ENCODE measurements at regions not wholly inside any gene's neighbourhood (a gene's known extent, or its start where the extent isn't known, plus 50 kb on each side); places are given as distances from the start of the nearest gene placed in this dataset.

- Histone ChIP-seq H3K36me3 (ENCODE audit: control insufficient read depth, insufficient read depth, low read length) (no peaks in the 10 kb centered on the region), H2BK120ac (ENCODE audit: low read depth, low read length) (no peak overlapping the region), H3K9me1 (ENCODE audit: insufficient read depth, low read length) (no peaks in the 10 kb centered on the region), H3K4ac (ENCODE audit: low read depth, low read length) (no peak overlapping the region), H2AK5ac (ENCODE audit: low read depth, low read length) (no peak overlapping the region), H3K18ac (ENCODE audit: low read depth, low read length) (no peak overlapping the region), H3K23ac (ENCODE audit: low read depth, low read length) (no peak overlapping the region), H2AK9ac (replicated peaks; ENCODE audit: low read depth, low read length, poor library complexity) (no peak overlapping the region), H3K79me1 (ENCODE audit: low read depth in 1 of 2, low read length in 2 of 2) (no peaks in the 10 kb centered on the region), H3K9me3 (ENCODE audit: control insufficient read depth, insufficient read depth, low read length) (0 out of 2 replicates have a peak, but pooled peaks cover 2% of the 10 kb centered on the region), H2BK5ac (ENCODE audit: low read depth, low read length, poor library complexity, severe bottlenecking) (no peak overlapping the region), H2BK20ac (ENCODE audit: low read depth, low read length) (no peak overlapping the region), H3K27ac (ENCODE audit: insufficient read depth, low read length) (no peak overlapping the region), H3K4me2 (ENCODE audit: low read depth, low read length) (no peak overlapping the region), H4K8ac (ENCODE audit: low read depth in 2 of 2, low read length in 2 of 2) (no peak overlapping the region), H3K27me3 (ENCODE audit: control insufficient read depth, insufficient read depth, low read length) (no peaks in the 10 kb centered on the region), H3K9ac (ENCODE audit: low read depth, low read length) (no peak overlapping the region), H2AFZ (replicated peaks; ENCODE audit: low read length, poor library complexity) (no peak overlapping the region), H3K56ac (ENCODE audit: extremely low read depth, insufficient read depth, low read length) (no peak overlapping the region), H2BK15ac (ENCODE audit: low read depth, low read length) (no peak overlapping the region), H3K4me1 (ENCODE audit: control insufficient read depth, insufficient read depth, low read length) (no peaks in the 10 kb centered on the region), H3K4me3 (ENCODE audit: insufficient read depth, low read depth, low read length) (no peak overlapping the region), H3K14ac (replicated peaks; ENCODE audit: low read depth, low read length) (no peak overlapping the region), H4K91ac (ENCODE audit: insufficient read depth, low read depth, low read length) (no peak overlapping the region), H4K5ac (ENCODE audit: low read depth, low read length) (no peak overlapping the region), H4K20me1 (ENCODE audit: insufficient read depth, low read length) (no peaks in the 10 kb centered on the region)
- no peak for TF ChIP-seq CEBPB (IDR thresholded peaks at IDR 0.05; ENCODE audit: low read depth, low read length)
- no peak for TF ChIP-seq MXI1 (IDR thresholded peaks at IDR 0.05; ENCODE audit: borderline replicate concordance, low read depth, low read length)
- TF ChIP-seq POLR2A (IDR thresholded peaks at IDR 0.05; ENCODE audit: low read depth, low read length): no peak
- no peak for TF ChIP-seq NFE2L2 (IDR thresholded peaks at IDR 0.05; ENCODE audit: low read depth, low read length)
- no peak for TF ChIP-seq SMC3 (IDR thresholded peaks at IDR 0.05; ENCODE audit: low read depth, low read length)
- TF ChIP-seq, protein P1, sequence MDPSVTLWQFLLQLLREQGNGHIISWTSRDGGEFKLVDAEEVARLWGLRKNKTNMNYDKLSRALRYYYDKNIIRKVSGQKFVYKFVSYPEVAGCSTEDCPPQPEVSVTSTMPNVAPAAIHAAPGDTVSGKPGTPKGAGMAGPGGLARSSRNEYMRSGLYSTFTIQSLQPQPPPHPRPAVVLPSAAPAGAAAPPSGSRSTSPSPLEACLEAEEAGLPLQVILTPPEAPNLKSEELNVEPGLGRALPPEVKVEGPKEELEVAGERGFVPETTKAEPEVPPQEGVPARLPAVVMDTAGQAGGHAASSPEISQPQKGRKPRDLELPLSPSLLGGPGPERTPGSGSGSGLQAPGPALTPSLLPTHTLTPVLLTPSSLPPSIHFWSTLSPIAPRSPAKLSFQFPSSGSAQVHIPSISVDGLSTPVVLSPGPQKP (IDR thresholded peaks at IDR 0.05; ENCODE audit: borderline replicate concordance, low read depth, low read length): no peak
- TF ChIP-seq RFX5 (IDR thresholded peaks at IDR 0.05; ENCODE audit: low read depth, low read length): no peak
- TF ChIP-seq CHD1 (IDR thresholded peaks at IDR 0.05; ENCODE audit: low read depth, low read length): no peak
- TF ChIP-seq MAFK (IDR thresholded peaks at IDR 0.05; ENCODE audit: low read depth, low read length): no peak
- no peak for TF ChIP-seq FOS (IDR thresholded peaks at IDR 0.05; ENCODE audit: low read depth, low read length)
- no peak for TF ChIP-seq RAD21 (IDR thresholded peaks at IDR 0.05; ENCODE audit: low read length)
- TF ChIP-seq BHLHE40 (IDR thresholded peaks at IDR 0.05; ENCODE audit: low read depth, low read length): no peak
- TF ChIP-seq, protein P2, sequence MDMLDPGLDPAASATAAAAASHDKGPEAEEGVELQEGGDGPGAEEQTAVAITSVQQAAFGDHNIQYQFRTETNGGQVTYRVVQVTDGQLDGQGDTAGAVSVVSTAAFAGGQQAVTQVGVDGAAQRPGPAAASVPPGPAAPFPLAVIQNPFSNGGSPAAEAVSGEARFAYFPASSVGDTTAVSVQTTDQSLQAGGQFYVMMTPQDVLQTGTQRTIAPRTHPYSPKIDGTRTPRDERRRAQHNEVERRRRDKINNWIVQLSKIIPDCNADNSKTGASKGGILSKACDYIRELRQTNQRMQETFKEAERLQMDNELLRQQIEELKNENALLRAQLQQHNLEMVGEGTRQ (IDR thresholded peaks at IDR 0.05; ENCODE audit: low read depth, low read length): no peak
- no peak for TF ChIP-seq MAZ (IDR thresholded peaks at IDR 0.05; ENCODE audit: borderline replicate concordance, low read depth, low read length)
- TF ChIP-seq RCOR1 (IDR thresholded peaks at IDR 0.05; ENCODE audit: insufficient replicate concordance, low read length): no peak
- TF ChIP-seq, protein P3, sequence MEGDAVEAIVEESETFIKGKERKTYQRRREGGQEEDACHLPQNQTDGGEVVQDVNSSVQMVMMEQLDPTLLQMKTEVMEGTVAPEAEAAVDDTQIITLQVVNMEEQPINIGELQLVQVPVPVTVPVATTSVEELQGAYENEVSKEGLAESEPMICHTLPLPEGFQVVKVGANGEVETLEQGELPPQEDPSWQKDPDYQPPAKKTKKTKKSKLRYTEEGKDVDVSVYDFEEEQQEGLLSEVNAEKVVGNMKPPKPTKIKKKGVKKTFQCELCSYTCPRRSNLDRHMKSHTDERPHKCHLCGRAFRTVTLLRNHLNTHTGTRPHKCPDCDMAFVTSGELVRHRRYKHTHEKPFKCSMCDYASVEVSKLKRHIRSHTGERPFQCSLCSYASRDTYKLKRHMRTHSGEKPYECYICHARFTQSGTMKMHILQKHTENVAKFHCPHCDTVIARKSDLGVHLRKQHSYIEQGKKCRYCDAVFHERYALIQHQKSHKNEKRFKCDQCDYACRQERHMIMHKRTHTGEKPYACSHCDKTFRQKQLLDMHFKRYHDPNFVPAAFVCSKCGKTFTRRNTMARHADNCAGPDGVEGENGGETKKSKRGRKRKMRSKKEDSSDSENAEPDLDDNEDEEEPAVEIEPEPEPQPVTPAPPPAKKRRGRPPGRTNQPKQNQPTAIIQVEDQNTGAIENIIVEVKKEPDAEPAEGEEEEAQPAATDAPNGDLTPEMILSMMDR (conservative IDR thresholded peaks at IDR 0.05; ENCODE audit: low read depth, low read length): no peak
- CTCF ChIA-PET: no interaction called here
- POLR2A ChIA-PET (ENCODE audit: unreplicated experiment): no interaction called here
- intact Hi-C loops (cut with micrococcal nuclease): no loop called here
- DNase-seq: no peak
- dilution Hi-C loops (cut with HindIII; ENCODE audit: low sequenced_read_pairs, unreplicated experiment): no loop called here
- no peak for ATAC-seq (ENCODE audit: low read depth)
- no TSS peak for BruUV-seq (replicated peaks)
- no CpG with 5 or more reads among the region's 2 CpGs for WGBS, 2 experiments (ENCODE audit: extremely low coverage in 2 of 2, insufficient read length in 1 of 2)
- in situ Hi-C loops (cut with MboI; ENCODE audit: low sequenced_read_pairs): no loop called here
These were observed 272.8 kb downstream of the GAS1 start for GRCh38 chr9:86674487-86674886.
